Heart left ventricle (tissue), 16 donors: ENCODE measurements at regions not wholly inside any gene's neighbourhood (a gene's known extent, or its start where the extent isn't known, plus 50 kb on each side); places are given as distances from the start of the nearest gene placed in this dataset.
A peak's percentile ranks its signal among the peaks of the same experiment; 100 is the strongest.

Experiments
- ATAC-seq, 4 donors: fragments of 200-7000 bp; cut with Tn5 transposase; one replicate each; pipeline ENCODE4 v1.9.1; 2020 to 2022; ENCODE audit warnings: moderate library complexity in 4 of 4, mild to moderate bottlenecking in 3 of 4, moderate number of reproducible peaks in 1 of 4
- DNase-seq, 5 donors: peaks; one replicate each; pipeline ENCODE4 v3.0.0-alpha.2; 2020
- H3K27ac ChIP-seq, 12 donors: fragments of 200-600 bp; sonication (generic) in 4 of 12; one replicate each; pipeline versions ENCODE4 v1.5.0 to v1.8.0; 2016 to 2022; ENCODE audit warnings: mild to moderate bottlenecking in 2 of 12
- H3K27me3 ChIP-seq, 9 donors: fragments of 200-600 bp; sonication (generic) in 2 of 9; one replicate each; pipeline versions ENCODE4 v1.5.1 to v1.8.0; 2016 to 2022; ENCODE audit warnings: mild to moderate bottlenecking in 3 of 9
- H3K36me3 ChIP-seq, 9 donors: fragments of 200-600 bp; sonication (generic) in 2 of 9; one replicate each; pipeline versions ENCODE4 v1.5.0 to v1.8.0; 2018 to 2022; ENCODE audit warnings: mild to moderate bottlenecking in 2 of 9
- H3K4me1 ChIP-seq, 12 donors: fragments of 200-600 bp; sonication (generic) in 4 of 12; one replicate each; pipeline versions ENCODE4 v1.5.0 to v1.8.0; 2016 to 2022; ENCODE audit warnings: mild to moderate bottlenecking in 3 of 12
- H3K4me3 ChIP-seq, 12 donors: fragments of 200-600 bp; sonication (generic) in 4 of 12; one replicate each; pipeline versions ENCODE4 v1.5.0 to v1.8.0; 2017 to 2022; ENCODE audit warnings: mild to moderate bottlenecking in 9 of 12, moderate library complexity in 4 of 12
- H3K9me3 ChIP-seq, 12 donors: fragments of 200-600 bp; sonication (generic) in 4 of 12; one replicate each; pipeline versions ENCODE4 v1.5.0 to v1.8.0; 2016 to 2022; ENCODE audit warnings: mild to moderate bottlenecking in 1 of 12
- CTCF ChIP-seq, 12 donors: fragments of 200-600 bp; sonication (generic) in 4 of 12; IDR thresholded peaks; one replicate each; pipeline versions ENCODE4 v1.5.0 to v1.8.0; 2018 to 2022; ENCODE audit warnings: antibody characterized with exemption in 12 of 12, mild to moderate bottlenecking in 5 of 12
- POLR2A ChIP-seq, 2 donors: fragments of 450-650 bp; IDR thresholded peaks; one replicate each; pipeline ENCODE4 v1.6.1; 2017; ENCODE audit warnings: antibody characterized with exemption in 2 of 2, mild to moderate bottlenecking in 2 of 2, moderate library complexity in 2 of 2
- WGBS, 4 donors: extraction: QIAGEN DNeasy Blood & Tissue Kit in 2 of 4; methylation state at CpG; one replicate each; pipeline versions ENCODE4 v1.1.5 to v1.1.7; 2013 to 2018; 5-methylcytosine and 5-hydroxymethylcytosine counted together
- intact Hi-C, 10 donors: fragments of 100-400 bp; cut with DNase I; formaldehyde crosslinking; loops; one replicate each; pipeline versions ENCODE4 v1.11.1 to v1.14.2; 2022
- donor health status: ischemic (EF 13 %, LVEDD 7.1; RV severe dilation, severe dysfunction).
- donor health status: healthy with polysubstance abuse.
- donor health status: DM: no; HTN: yes; CAD: no.
- donor health status: DM: no; HTN: no; CAD: no.
- donor health status: ischemic (EF 25% LVEDD 6.9; RV normal size, moderate dysfunction).
- donor health status: ischemic (EF 25% LVEDD 5.7; RV mildly dilated, moderate dysfunction).
- donor health status: healthy.
- donor health status: DM: yes; HTN: yes; CAD: no.
- donor health status: ischemic (EF 35%, LVEDD 5.7; RV mildly dilated, moderate dysfunction).
- donor health status: nonischemic (EF 11% LVEDD 7.7; RV severe dilation, severe dysfunction).
- donor health status: DM: yes; HTN: yes; CAD: no.
- donor health status: PGD.
- donor health status: ischemic (EF 29% LVEDD 5.4; RV normal size, mild dysfunction).
- donor health status: nonischemic (EF 23%, LVEDD 6.1; RV moderate dilation, normal function).

GRCh38 chr12:5168148-5168547 lies 124.5 kb downstream of the KCNA5 start:
- no peaks in the 10 kb centered on the region for H3K9me3 ChIP-seq
- intact Hi-C loops = no loop called here
- H3K27ac ChIP-seq = no peak overlapping the region
- H3K4me3 ChIP-seq = no peak overlapping the region
- no peak for TF ChIP-seq CTCF (IDR thresholded peaks at IDR 0.05)
- no peak for TF ChIP-seq POLR2A (IDR thresholded peaks at IDR 0.05)
- WGBS, 4 donors = 92 to 98% (median 92%) methylated on average over 5 of the region's 5 CpGs
- H3K36me3 ChIP-seq = no peaks in the 10 kb centered on the region
- no peak for DNase-seq
- no peak for ATAC-seq
- H3K27me3 ChIP-seq = peaks cover 0 to 3% (median 0%) of the 10 kb centered on the region in 9 donors
- peaks cover 0 to 18% (median 8%) of the 10 kb centered on the region in 12 donors for H3K4me1 ChIP-seq

GRCh38 chr12:5170844-5171243 lies 127.2 kb downstream of the KCNA5 start:
- Histone ChIP-seq H3K4me1 (peaks cover 0 to 18% (median 8%) of the 10 kb centered on the region in 12 donors), H3K4me3 (no peak overlapping the region), H3K27me3 (peaks cover 0 to 3% (median 0%) of the 10 kb centered on the region in 9 donors), H3K9me3 (no peaks in the 10 kb centered on the region), H3K27ac (peak overlapping the region in 5 of 12 donors; percentile 6 to 67 (median 56)), H3K36me3 (no peaks in the 10 kb centered on the region)
- WGBS, 4 donors = 35 to 39% (median 38%) methylated on average over 5 of the region's 5 CpGs
- TF ChIP-seq POLR2A (IDR thresholded peaks at IDR 0.05) (no peak), CTCF (IDR thresholded peaks at IDR 0.05) (no peak)
- ATAC-seq (peak; percentile 80 to 95 (median 93)), DNase-seq (peak in 1 of 5 donors; percentile 38)
- intact Hi-C loops = loop anchor here in 3 of 10 donors (1.0 to 5.0 kb wide), 2 partner anchors 271 kb away; no protein-coding TSS in a partner anchor

GRCh38 chr12:5171701-5172100 lies 128.0 kb downstream of the KCNA5 start:
- no peaks in the 10 kb centered on the region for H3K36me3 ChIP-seq
- ATAC-seq (peak in 2 of 4 donors; percentile 30 to 36), DNase-seq (peak in 2 of 5 donors; percentile 13 to 24)
- peaks cover 0 to 18% (median 8%) of the 10 kb centered on the region in 12 donors for H3K4me1 ChIP-seq
- 27 to 34% (median 28%) methylated on average over 5 of the region's 5 CpGs for WGBS, 4 donors
- H3K4me3 ChIP-seq = no peak overlapping the region
- intact Hi-C loops = loop anchor here in 4 of 10 donors (1.0 to 5.0 kb wide), 3 partner anchors 271 kb away; no protein-coding TSS in a partner anchor
- peak overlapping the region in 1 of 12 donors; percentile 56 for H3K27ac ChIP-seq
- H3K27me3 ChIP-seq = peaks cover 0 to 5% (median 0%) of the 10 kb centered on the region in 9 donors
- no peaks in the 10 kb centered on the region for H3K9me3 ChIP-seq
- peak in 11 of 12 donors; percentile 23 to 64 (median 50) for TF ChIP-seq CTCF (IDR thresholded peaks at IDR 0.05)
- TF ChIP-seq POLR2A (IDR thresholded peaks at IDR 0.05) = no peak

- peaks cover 0 to 5% (median 0%) of the 10 kb centered on the region in 9 donors for H3K27me3 ChIP-seq
- no peaks in the 10 kb centered on the region for H3K36me3 ChIP-seq
- DNase-seq (no peak), ATAC-seq (no peak)
- WGBS, 4 donors = 83 to 89% (median 86%) methylated on average over 10 of the region's 10 CpGs
- H3K4me1 ChIP-seq = peaks cover 0 to 18% (median 8%) of the 10 kb centered on the region in 12 donors
- H3K9me3 ChIP-seq = no peaks in the 10 kb centered on the region
- TF ChIP-seq CTCF (IDR thresholded peaks at IDR 0.05) (no peak), POLR2A (IDR thresholded peaks at IDR 0.05) (no peak)
- no peak overlapping the region for H3K27ac ChIP-seq
- intact Hi-C loops = loop anchor here in 2 of 10 donors (2.0 to 5.0 kb wide), 2 partner anchors 269 to 270 kb away; no protein-coding TSS in a partner anchor
- no peak overlapping the region for H3K4me3 ChIP-seq
Measured at GRCh38 chr12:5172886-5173285, 129.2 kb downstream of the KCNA5 start.
